Ovary (tissue), 3 donors: ENCODE measurements at regions not wholly inside any gene's neighbourhood (a gene's known extent, or its start where the extent isn't known, plus 50 kb on each side); places are given as distances from the start of the nearest gene placed in this dataset.

Experiments
- EP300 ChIP-seq: sonication (generic); formaldehyde crosslinking; IDR thresholded peaks from one replicate; pipeline ENCODE4 v1.6.1; 2017; ENCODE audit warnings: antibody characterized with exemption
- POLR2A ChIP-seq: fragments of 450-650 bp; IDR thresholded peaks from one replicate; pipeline ENCODE4 v1.6.1; 2017; ENCODE audit warnings: antibody characterized with exemption, mild to moderate bottlenecking, moderate library complexity
- TF ChIP-seq, protein P1 (sequence below), 3 donors: fragments of 450-650 bp in 2 of 3; fragments of 200-600 bp in 1 of 3; IDR thresholded peaks; one replicate each; pipeline versions ENCODE4 v1.5.1 to v1.8.0; 2016 to 2022; ENCODE audit warnings: antibody characterized with exemption in 3 of 3, mild to moderate bottlenecking in 1 of 3
- donor health status: DM: no; HTN: no; CAD: no.

- TF ChIP-seq EP300 (no peak), POLR2A (no peak)
- TF ChIP-seq, protein P1, sequence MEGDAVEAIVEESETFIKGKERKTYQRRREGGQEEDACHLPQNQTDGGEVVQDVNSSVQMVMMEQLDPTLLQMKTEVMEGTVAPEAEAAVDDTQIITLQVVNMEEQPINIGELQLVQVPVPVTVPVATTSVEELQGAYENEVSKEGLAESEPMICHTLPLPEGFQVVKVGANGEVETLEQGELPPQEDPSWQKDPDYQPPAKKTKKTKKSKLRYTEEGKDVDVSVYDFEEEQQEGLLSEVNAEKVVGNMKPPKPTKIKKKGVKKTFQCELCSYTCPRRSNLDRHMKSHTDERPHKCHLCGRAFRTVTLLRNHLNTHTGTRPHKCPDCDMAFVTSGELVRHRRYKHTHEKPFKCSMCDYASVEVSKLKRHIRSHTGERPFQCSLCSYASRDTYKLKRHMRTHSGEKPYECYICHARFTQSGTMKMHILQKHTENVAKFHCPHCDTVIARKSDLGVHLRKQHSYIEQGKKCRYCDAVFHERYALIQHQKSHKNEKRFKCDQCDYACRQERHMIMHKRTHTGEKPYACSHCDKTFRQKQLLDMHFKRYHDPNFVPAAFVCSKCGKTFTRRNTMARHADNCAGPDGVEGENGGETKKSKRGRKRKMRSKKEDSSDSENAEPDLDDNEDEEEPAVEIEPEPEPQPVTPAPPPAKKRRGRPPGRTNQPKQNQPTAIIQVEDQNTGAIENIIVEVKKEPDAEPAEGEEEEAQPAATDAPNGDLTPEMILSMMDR (IDR thresholded peaks at IDR 0.05): no peak
Observed at GRCh38 chr20:41978246-41978790, 360.1 kb upstream of the CHD6 start.
